ENCODE measurements at regions not wholly inside any gene's neighbourhood (a gene's known extent, or its start where the extent isn't known, plus 50 kb on each side); places are given as distances from the start of the nearest gene placed in this dataset.

GRCh38 chr20:22106308-22106938 lies 401.0 kb downstream of the PAX1 start:
- DNase-seq (ENCODE audit: low read depth, low spot score), result no peak
- TF ChIP-seq, protein P1, sequence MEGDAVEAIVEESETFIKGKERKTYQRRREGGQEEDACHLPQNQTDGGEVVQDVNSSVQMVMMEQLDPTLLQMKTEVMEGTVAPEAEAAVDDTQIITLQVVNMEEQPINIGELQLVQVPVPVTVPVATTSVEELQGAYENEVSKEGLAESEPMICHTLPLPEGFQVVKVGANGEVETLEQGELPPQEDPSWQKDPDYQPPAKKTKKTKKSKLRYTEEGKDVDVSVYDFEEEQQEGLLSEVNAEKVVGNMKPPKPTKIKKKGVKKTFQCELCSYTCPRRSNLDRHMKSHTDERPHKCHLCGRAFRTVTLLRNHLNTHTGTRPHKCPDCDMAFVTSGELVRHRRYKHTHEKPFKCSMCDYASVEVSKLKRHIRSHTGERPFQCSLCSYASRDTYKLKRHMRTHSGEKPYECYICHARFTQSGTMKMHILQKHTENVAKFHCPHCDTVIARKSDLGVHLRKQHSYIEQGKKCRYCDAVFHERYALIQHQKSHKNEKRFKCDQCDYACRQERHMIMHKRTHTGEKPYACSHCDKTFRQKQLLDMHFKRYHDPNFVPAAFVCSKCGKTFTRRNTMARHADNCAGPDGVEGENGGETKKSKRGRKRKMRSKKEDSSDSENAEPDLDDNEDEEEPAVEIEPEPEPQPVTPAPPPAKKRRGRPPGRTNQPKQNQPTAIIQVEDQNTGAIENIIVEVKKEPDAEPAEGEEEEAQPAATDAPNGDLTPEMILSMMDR (conservative IDR thresholded peaks at IDR 0.05), result peak; percentile 74

DNA sequence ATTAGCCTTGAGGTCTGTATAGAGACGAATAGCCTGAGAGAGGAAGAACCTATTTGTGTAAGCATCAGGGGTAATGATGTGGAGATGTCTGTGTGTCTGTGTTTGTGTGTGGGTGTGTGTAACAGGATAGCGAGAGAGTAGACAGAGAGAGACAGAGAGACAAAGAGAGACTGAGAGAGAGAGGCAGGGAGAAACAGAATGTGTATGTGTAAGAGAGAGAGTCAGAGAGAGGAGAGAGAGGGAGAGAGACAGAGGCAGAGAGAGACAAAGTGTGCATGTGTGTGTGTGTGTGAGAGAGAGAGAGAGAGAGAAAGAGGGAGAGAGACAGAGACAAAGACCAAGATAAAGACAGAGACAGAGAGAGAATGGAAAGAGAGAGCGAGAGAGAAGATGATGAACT lies 396.1 kb downstream of the PAX1 start:
- no peak overlapping the region for H3K27ac Mint-ChIP-seq (ENCODE audit: unreplicated experiment)
- H3K4me1 Mint-ChIP-seq, result no peaks in the 10 kb centered on the region
- no peak overlapping the region for H3K4me3 Mint-ChIP-seq
- H3K27me3 Mint-ChIP-seq (ENCODE audit: low read depth), result peaks cover 28% of the 10 kb centered on the region
- DNase-seq (ENCODE audit: low read depth, low spot score), result no peak
- no peaks in the 10 kb centered on the region for H3K9me3 Mint-ChIP-seq
- TF ChIP-seq, protein P1 (conservative IDR thresholded peaks at IDR 0.05), result no peak
- H3K36me3 Mint-ChIP-seq (ENCODE audit: low read depth), result no peaks in the 10 kb centered on the region

More at GRCh38 chr20:22106308-22106938, 401.0 kb downstream of the PAX1 start:
- H3K36me3 Mint-ChIP-seq (ENCODE audit: low read depth), result no peaks in the 10 kb centered on the region
- no peaks in the 10 kb centered on the region for H3K9me3 Mint-ChIP-seq
- H3K4me3 Mint-ChIP-seq, result no peak overlapping the region
- H3K27ac Mint-ChIP-seq (ENCODE audit: unreplicated experiment), result no peak overlapping the region
- H3K4me1 Mint-ChIP-seq, result no peaks in the 10 kb centered on the region
- H3K27me3 Mint-ChIP-seq (ENCODE audit: low read depth), result peaks cover 59% of the 10 kb centered on the region

DNA sequence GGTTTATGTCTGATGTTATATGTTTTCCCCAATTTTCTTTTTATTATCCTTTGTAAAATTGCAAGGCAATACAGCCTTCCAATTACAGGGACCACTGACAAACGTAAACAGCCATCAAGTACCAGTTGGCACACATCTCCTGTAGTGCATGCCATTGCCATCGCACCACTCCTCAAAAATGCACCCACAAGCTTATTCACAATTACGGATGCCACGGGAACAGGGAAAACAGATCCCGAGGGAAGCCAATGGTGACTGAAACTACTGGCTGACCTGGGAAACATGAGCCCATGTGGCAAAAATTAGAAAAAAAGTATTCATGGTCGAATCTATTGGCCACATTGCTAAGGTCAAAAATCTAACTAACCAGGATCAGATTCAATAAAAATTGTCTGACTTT lies 395.2 kb downstream of the PAX1 start:
- no peaks in the 10 kb centered on the region for H3K36me3 Mint-ChIP-seq (ENCODE audit: low read depth)
- TF ChIP-seq, protein P1 (conservative IDR thresholded peaks at IDR 0.05), result no peak
- no peak overlapping the region for H3K27ac Mint-ChIP-seq (ENCODE audit: unreplicated experiment)
- H3K27me3 Mint-ChIP-seq (ENCODE audit: low read depth), result peaks cover 22% of the 10 kb centered on the region
- no peak for DNase-seq (ENCODE audit: low read depth, low spot score)
- H3K9me3 Mint-ChIP-seq, result no peaks in the 10 kb centered on the region
- H3K4me1 Mint-ChIP-seq, result no peaks in the 10 kb centered on the region
- H3K4me3 Mint-ChIP-seq, result no peak overlapping the region

DNA sequence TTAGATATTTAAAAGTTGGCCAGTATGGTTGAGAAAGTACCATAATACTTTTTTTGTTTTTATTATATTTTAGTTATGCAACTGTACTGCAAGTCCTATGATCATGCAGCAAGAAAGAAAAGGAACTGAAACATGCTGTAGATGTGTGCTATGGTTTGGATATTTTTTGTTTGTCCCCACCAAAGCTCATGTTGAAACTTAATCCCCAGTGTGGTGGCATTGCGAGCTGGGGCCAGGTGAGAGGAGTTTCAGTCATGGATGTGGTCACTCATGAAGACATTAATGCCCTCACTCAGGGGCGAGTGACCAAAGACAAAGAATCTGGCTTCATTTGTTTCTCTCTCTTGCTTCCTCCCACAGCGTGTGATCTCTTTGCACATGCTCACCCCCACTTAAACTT lies 393.9 kb downstream of the PAX1 start:
- no peak overlapping the region for H3K4me3 Mint-ChIP-seq
- TF ChIP-seq, protein P1 (conservative IDR thresholded peaks at IDR 0.05), result no peak
- no peaks in the 10 kb centered on the region for H3K36me3 Mint-ChIP-seq (ENCODE audit: low read depth)
- no peak overlapping the region for H3K27ac Mint-ChIP-seq (ENCODE audit: unreplicated experiment)
- peaks cover 16% of the 10 kb centered on the region for H3K27me3 Mint-ChIP-seq (ENCODE audit: low read depth)
- no peaks in the 10 kb centered on the region for H3K9me3 Mint-ChIP-seq
- no peaks in the 10 kb centered on the region for H3K4me1 Mint-ChIP-seq
- DNase-seq (ENCODE audit: low read depth, low spot score), result no peak

DNA sequence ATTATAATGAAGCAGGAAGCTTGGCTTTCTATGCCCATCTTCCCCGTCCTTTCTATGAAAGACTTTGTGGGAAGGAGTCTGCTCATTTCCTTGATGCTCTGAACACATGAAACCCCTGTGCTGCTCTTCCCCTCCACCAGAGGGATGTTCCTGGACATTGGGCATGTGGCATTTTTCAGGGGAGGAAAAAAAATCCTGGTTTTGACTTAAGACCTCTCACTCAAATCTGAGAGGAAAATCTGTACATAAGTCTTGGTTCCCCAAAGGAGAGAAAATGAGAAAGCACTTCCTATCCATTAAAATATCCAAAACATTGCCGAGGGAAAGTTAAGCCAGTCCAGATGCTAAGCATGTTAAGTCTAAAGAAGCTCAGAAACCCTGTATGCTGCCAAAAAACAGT lies 393.0 kb downstream of the PAX1 start:
- Mint-ChIP-seq H3K4me1 (no peaks in the 10 kb centered on the region), H3K27ac (ENCODE audit: unreplicated experiment) (no peak overlapping the region), H3K36me3 (ENCODE audit: low read depth) (no peaks in the 10 kb centered on the region), H3K4me3 (no peak overlapping the region), H3K9me3 (no peaks in the 10 kb centered on the region), H3K27me3 (ENCODE audit: low read depth) (peaks cover 14% of the 10 kb centered on the region)
- no peak for DNase-seq (ENCODE audit: low read depth, low spot score)
- TF ChIP-seq, protein P1 (conservative IDR thresholded peaks at IDR 0.05), result peak; percentile 14

All from neural crest cell (in vitro differentiated cells).